Activated T-helper 1 cell treated with Interleukin-2 at 50 U/mL for 16 hours (primary cell): ENCODE measurements at regions not wholly inside any gene's neighbourhood (a gene's known extent, or its start where the extent isn't known, plus 50 kb on each side); places are given as distances from the start of the nearest gene placed in this dataset.

Source experiments
- DNase-seq: peaks from one replicate; pipeline ENCODE4 v3.0.0-alpha.2; 2020; ENCODE audit warnings: low read depth

- no peak for DNase-seq
Measured at GRCh38 chr2:198213253-198213652, 408.9 kb downstream of the PLCL1 start.

GRCh38 chr2:198211706-198212105 lies 407.3 kb downstream of the PLCL1 start:
- no peak for DNase-seq

- DNase-seq, result no peak
Measured at GRCh38 chr2:198203336-198204069, 399.1 kb downstream of the PLCL1 start.
